SK-N-MC (cell line): ENCODE measurements at regions not wholly inside any gene's neighbourhood (a gene's known extent, or its start where the extent isn't known, plus 50 kb on each side); places are given as distances from the start of the nearest gene placed in this dataset.

Experiments
- EZH2 ChIP-seq: fragments of 200-600 bp; sonication (generic); IDR thresholded peaks from one replicate; pipeline ENCODE4 v1.6.1; 2017; ENCODE audit warnings: antibody characterized with exemption
- POLR2AphosphoS5 ChIP-seq: IDR thresholded peaks from 2 replicates; pipeline ENCODE4 v1.6.1; 2012; ENCODE audit warnings: mild to moderate bottlenecking, low read depth, low read length, borderline replicate concordance

DNA sequence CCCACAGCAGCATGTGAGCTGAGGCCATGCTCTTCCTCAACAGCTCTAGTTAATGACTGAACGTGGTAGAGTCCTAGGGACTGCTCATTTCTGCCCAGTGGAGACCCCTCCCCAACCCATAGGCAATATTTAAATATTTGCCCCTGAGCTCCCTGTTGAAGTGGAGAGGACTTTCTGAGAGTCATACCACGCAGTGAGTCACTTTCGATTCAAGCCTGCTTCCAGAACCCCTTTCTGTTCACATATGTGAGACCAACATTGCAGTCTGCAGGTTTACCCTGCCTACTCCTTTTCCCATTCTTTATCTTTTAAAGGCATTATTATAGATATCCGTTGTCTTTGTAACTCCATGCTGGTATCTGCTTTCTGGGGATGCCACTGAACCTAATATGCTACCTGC lies 946.3 kb downstream of the JRKL start:
- TF ChIP-seq EZH2 (no peak), POLR2AphosphoS5 (no peak)
